ENCODE measurements at regions not wholly inside any gene's neighbourhood (a gene's known extent, or its start where the extent isn't known, plus 50 kb on each side); places are given as distances from the start of the nearest gene placed in this dataset.
"Not testable (repeated sequence)": the region's sequence is repeated elsewhere in the genome, so short reads cannot be mapped to it uniquely, and the experiment has no call there.

GRCh38 chr4:130738233-130738632, 1642.3 kb downstream of the C4orf33 start:
- Histone ChIP-seq H3K27me3 (no peaks in the 10 kb centered on the region), H3K4me1 (no peaks in the 10 kb centered on the region), H3K4me3 (no peak overlapping the region), H3K27ac (no peak overlapping the region), H3K36me3 (no peaks in the 10 kb centered on the region), H3K9me3 (no peaks in the 10 kb centered on the region)
- no peak for TF ChIP-seq POLR2A (IDR thresholded peaks at IDR 0.05)
- no peak for TF ChIP-seq CTCF (IDR thresholded peaks at IDR 0.05)
- 52 to 100% methylated on average over 1 to 3 of the region's 3 CpGs for WGBS, 2 donors
- intact Hi-C loops (cut with DNase I): no loop called here
- DNase-seq: no peak

- no peaks in the 10 kb centered on the region for H3K4me1 ChIP-seq
- H3K4me3 ChIP-seq: no peak overlapping the region
- intact Hi-C loops (cut with DNase I): no loop called here
- H3K36me3 ChIP-seq: no peaks in the 10 kb centered on the region
- no peak for DNase-seq
- no peak overlapping the region for H3K27ac ChIP-seq
- 18 to 21% methylated on average over 1 of the region's 1 CpG for WGBS, 2 donors
- no peak for TF ChIP-seq CTCF (IDR thresholded peaks at IDR 0.05)
- TF ChIP-seq POLR2A (IDR thresholded peaks at IDR 0.05): no peak
- no peaks in the 10 kb centered on the region for H3K27me3 ChIP-seq
- H3K9me3 ChIP-seq: no peaks in the 10 kb centered on the region
Observed at GRCh38 chr4:130747842-130748241, 1651.9 kb downstream of the C4orf33 start.

GRCh38 chr4:130753926-130754325, 1658.0 kb downstream of the C4orf33 start:
- Histone ChIP-seq H3K27ac (no peak overlapping the region), H3K9me3 (no peaks in the 10 kb centered on the region), H3K4me1 (no peaks in the 10 kb centered on the region), H3K27me3 (no peaks in the 10 kb centered on the region), H3K36me3 (no peaks in the 10 kb centered on the region), H3K4me3 (no peak overlapping the region)
- DNase-seq: no peak
- intact Hi-C loops (cut with DNase I): no loop called here
- 65 to 72% methylated on average over 2 of the region's 2 CpGs for WGBS, 2 donors
- no peak for TF ChIP-seq POLR2A (IDR thresholded peaks at IDR 0.05)
- no peak for TF ChIP-seq CTCF (IDR thresholded peaks at IDR 0.05)

- WGBS, 2 donors: 27 to 36% methylated on average over 1 of the region's 1 CpG
- Histone ChIP-seq H3K4me3 (no peak overlapping the region), H3K27ac (no peak overlapping the region), H3K27me3 (no peaks in the 10 kb centered on the region), H3K9me3 (no peaks in the 10 kb centered on the region), H3K4me1 (no peaks in the 10 kb centered on the region), H3K36me3 (no peaks in the 10 kb centered on the region)
- no peak for DNase-seq
- TF ChIP-seq POLR2A (IDR thresholded peaks at IDR 0.05) (no peak), CTCF (IDR thresholded peaks at IDR 0.05) (no peak)
- intact Hi-C loops (cut with DNase I): no loop called here
Observed at GRCh38 chr4:130760246-130760645, 1664.3 kb downstream of the C4orf33 start.

- H3K4me3 ChIP-seq; DNase-seq; intact Hi-C loops (cut with DNase I); H3K36me3 ChIP-seq; H3K27me3 ChIP-seq; H3K27ac ChIP-seq; H3K9me3 ChIP-seq; H3K4me1 ChIP-seq: not testable (repeated sequence)
- 71 to 73% methylated on average over 6 of the region's 6 CpGs for WGBS, 2 donors
Observed at GRCh38 chr4:130767384-130767783, 1671.4 kb downstream of the C4orf33 start.

GRCh38 chr4:130772966-130773365, 1677.0 kb downstream of the C4orf33 start:
- H3K27me3 ChIP-seq; H3K27ac ChIP-seq; H3K36me3 ChIP-seq; H3K4me3 ChIP-seq; intact Hi-C loops (cut with DNase I); H3K9me3 ChIP-seq; H3K4me1 ChIP-seq; DNase-seq: not testable (repeated sequence)
- WGBS, 2 donors: 59 to 61% methylated on average over 2 to 3 of the region's 3 CpGs
